GM12892 (cell line): ENCODE measurements at regions not wholly inside any gene's neighbourhood (a gene's known extent, or its start where the extent isn't known, plus 50 kb on each side); places are given as distances from the start of the nearest gene placed in this dataset.

Experiments used
- POLR2A ChIP-seq: IDR thresholded peaks from 2 replicates; pipeline ENCODE4 v1.6.1; 2011; ENCODE audit warnings: low read depth, low read length, control low read depth
- POLR2AphosphoS5 ChIP-seq: IDR thresholded peaks from 2 replicates; pipeline ENCODE4 v1.6.1; 2011; ENCODE audit warnings: low read depth, low read length, control low read depth
- TAF1 ChIP-seq: IDR thresholded peaks from 2 replicates; pipeline ENCODE4 v1.6.1; 2011; ENCODE audit warnings: low read depth, mild to moderate bottlenecking, control low read depth, low read length, borderline replicate concordance

DNA sequence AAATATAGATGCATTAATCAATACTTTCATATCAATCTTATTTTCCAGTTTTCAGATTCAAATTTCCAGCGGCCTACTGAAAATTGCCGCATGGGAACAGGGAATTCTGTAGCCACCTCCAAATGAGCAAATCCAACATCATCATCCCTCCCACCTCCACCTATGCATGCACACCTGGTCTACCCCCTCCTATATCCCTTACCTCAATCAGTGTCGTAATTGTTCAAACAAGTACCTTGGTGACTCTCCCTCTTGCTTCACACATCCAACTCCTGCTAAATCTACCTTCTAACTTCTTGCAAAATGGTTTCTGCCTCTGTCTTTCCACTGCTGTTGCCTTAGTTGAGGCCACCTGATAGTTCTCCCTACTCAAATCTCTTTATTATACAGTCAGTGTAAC, 160.1 kb downstream of the SOX9 start:
- TF ChIP-seq POLR2A (no peak), POLR2AphosphoS5 (no peak), TAF1 (no peak)
